PC-3 (cell line): ENCODE measurements at regions not wholly inside any gene's neighbourhood (a gene's known extent, or its start where the extent isn't known, plus 50 kb on each side); places are given as distances from the start of the nearest gene placed in this dataset.

Source experiments
- ATAC-seq: fragments of 200-7000 bp; cut with Tn5 transposase; 2 replicates; pipeline ENCODE4 v1.9.1; 2020; ENCODE audit warnings: mild to moderate bottlenecking, moderate library complexity
- BruUV-seq: library from RNA; stranded (reverse); fragments of 400-500 nt; replicated peaks from 2 replicates; lab custom pipeline; 2021; lab: Mats Ljungman, UMichigan
- CTCF ChIA-PET: fragments of 300-600 bp; sonication (Branson Sonifier 250); formaldehyde crosslinking; loops from one replicate; lab custom pipeline; 2022; ENCODE audit warnings: antibody characterized with exemption; lab: Charles Lee
- POLR2A ChIA-PET: fragments of 300-600 bp; sonication (Branson Sonifier 250); formaldehyde crosslinking; loops from one replicate; lab custom pipeline; 2022; ENCODE audit warnings: antibody characterized with exemption; ENCODE audit not compliant: unreplicated experiment; lab: Charles Lee
- DNase-seq: peaks from one replicate; pipeline ENCODE4 v3.0.0-alpha.2; 2015
- H2AFZ ChIP-seq: fragments of 300-600 bp; sonication (generic); 2 replicates; pipeline ENCODE4 v1.6.0; 2016; ENCODE audit warnings: antibody characterized with exemption, low read length
- H3F3A ChIP-seq: fragments of 300-600 bp; sonication (generic); one replicate; pipeline ENCODE4 v1.6.0; 2017; ENCODE audit warnings: antibody characterized with exemption, low read length, control low read depth, mild to moderate bottlenecking; ENCODE audit not compliant: unreplicated experiment
- H3K27ac ChIP-seq: fragments of 300-600 bp; sonication (generic); 2 replicates; pipeline ENCODE4 v1.5.1; 2016; ENCODE audit warnings: mild to moderate bottlenecking, low read length
- H3K27me3 ChIP-seq: fragments of 300-600 bp; sonication (generic); 2 replicates; pipeline ENCODE4 v1.6.1; 2016; ENCODE audit warnings: low read length, mixed read lengths
- H3K36me3 ChIP-seq: fragments of 300-600 bp; sonication (generic); 2 replicates; pipeline ENCODE4 v1.6.1; 2016; ENCODE audit warnings: low read depth, mixed run types, low read length, mixed read lengths
- H3K4me1 ChIP-seq: fragments of 300-600 bp; sonication (generic); 2 replicates; pipeline ENCODE4 v1.5.1; 2016; ENCODE audit warnings: low read length; ENCODE audit not compliant: insufficient read depth
- H3K4me2 ChIP-seq: fragments of 300-600 bp; sonication (generic); 2 replicates; pipeline ENCODE4 v1.6.0; 2016; ENCODE audit warnings: low read length
- H3K4me3 ChIP-seq: fragments of 300-600 bp; sonication (generic); 2 replicates; pipeline ENCODE4 v1.5.1; 2016; ENCODE audit warnings: mild to moderate bottlenecking, low read length, mixed read lengths
- H3K79me2 ChIP-seq: fragments of 300-600 bp; sonication (generic); 2 replicates; pipeline ENCODE4 v1.6.1; 2017; ENCODE audit warnings: low read length, mixed read lengths
- H3K9ac ChIP-seq: fragments of 300-600 bp; sonication (generic); 2 replicates; pipeline ENCODE4 v1.6.0; 2016; ENCODE audit warnings: mild to moderate bottlenecking, low read length
- H3K9me2 ChIP-seq: fragments of 300-600 bp; sonication (generic); replicated peaks from 2 replicates; pipeline ENCODE4 v1.6.1; 2016; ENCODE audit warnings: mixed run types, low read length, mixed read lengths
- H3K9me3 ChIP-seq: fragments of 300-600 bp; sonication (generic); 2 replicates; pipeline ENCODE4 v1.6.1; 2016; ENCODE audit warnings: low read length, mixed read lengths
- H4K20me1 ChIP-seq: fragments of 300-600 bp; sonication (generic); 2 replicates; pipeline ENCODE4 v1.6.1; 2016; ENCODE audit warnings: low read length, mixed read lengths
- CTCF ChIP-seq: fragments of 300-600 bp; sonication (generic); conservative IDR thresholded peaks from 2 replicates; pipeline ENCODE4 v1.5.1; 2017; ENCODE audit warnings: antibody characterized with exemption, low read depth, mild to moderate bottlenecking, low read length
- EZH2 ChIP-seq: fragments of 300-600 bp; sonication (generic); IDR thresholded peaks from one replicate; pipeline ENCODE4 v1.6.1; 2017; ENCODE audit warnings: antibody characterized with exemption, mild to moderate bottlenecking, low read length; ENCODE audit not compliant: unreplicated experiment
- EZH2phosphoT487 ChIP-seq: fragments of 300-600 bp; sonication (generic); IDR thresholded peaks from 2 replicates; pipeline ENCODE4 v1.6.1; 2018; ENCODE audit warnings: mild to moderate bottlenecking, antibody characterized with exemption, low read length, borderline replicate concordance
- intact Hi-C: fragments of 100-400 bp; cut with micrococcal nuclease; formaldehyde crosslinking; loops from 2 replicates; pipeline ENCODE4 v1.9.0; 2023

GRCh38 chr1:194734970-194735369 lies 1548.6 kb upstream of the B3GALT2 start:
- no TSS peak for BruUV-seq
- Histone ChIP-seq H2AFZ (no peak overlapping the region), H3K27me3 (no peaks in the 10 kb centered on the region), H3K4me1 (no peaks in the 10 kb centered on the region), H3K9me3 (no peaks in the 10 kb centered on the region), H3K9ac (no peak overlapping the region), H3K36me3 (no peaks in the 10 kb centered on the region), H3K27ac (no peak overlapping the region), H3K4me3 (no peak overlapping the region), H3K4me2 (no peak overlapping the region), H3K79me2 (no peaks in the 10 kb centered on the region), H3F3A (no peaks in the 10 kb centered on the region), H4K20me1 (no peaks in the 10 kb centered on the region), H3K9me2 (no peaks in the 10 kb centered on the region)
- ChIA-PET POLR2A (no interaction called here), CTCF (no interaction called here)
- intact Hi-C loops: no loop called here
- no peak for ATAC-seq
- TF ChIP-seq CTCF (no peak), EZH2 (no peak), EZH2phosphoT487 (no peak)
- no peak for DNase-seq

- no peaks in the 10 kb centered on the region for H3K9me2 ChIP-seq
- H3K79me2 ChIP-seq: no peaks in the 10 kb centered on the region
- DNase-seq (no peak), ATAC-seq (no peak)
- intact Hi-C loops: no loop called here
- H3K27ac ChIP-seq: no peak overlapping the region
- ChIA-PET CTCF (no interaction called here), POLR2A (no interaction called here)
- H3K9ac ChIP-seq: no peak overlapping the region
- H3K36me3 ChIP-seq: no peaks in the 10 kb centered on the region
- H2AFZ ChIP-seq: no peak overlapping the region
- no peaks in the 10 kb centered on the region for H3K9me3 ChIP-seq
- H3K4me1 ChIP-seq: no peaks in the 10 kb centered on the region
- no peaks in the 10 kb centered on the region for H4K20me1 ChIP-seq
- no peak overlapping the region for H3K4me2 ChIP-seq
- H3K27me3 ChIP-seq: no peaks in the 10 kb centered on the region
- no peak for TF ChIP-seq CTCF
- no peak for TF ChIP-seq EZH2
- no peak for TF ChIP-seq EZH2phosphoT487
- no TSS peak for BruUV-seq
- no peak overlapping the region for H3K4me3 ChIP-seq
- H3F3A ChIP-seq: no peaks in the 10 kb centered on the region
These were observed 1544.6 kb upstream of the B3GALT2 start for GRCh38 chr1:194731025-194731424.

GRCh38 chr1:194730304-194730703 lies 1543.9 kb upstream of the B3GALT2 start:
- no peaks in the 10 kb centered on the region for H3K4me1 ChIP-seq
- H3K27ac ChIP-seq: no peak overlapping the region
- TF ChIP-seq CTCF: no peak
- TF ChIP-seq EZH2phosphoT487: no peak
- TF ChIP-seq EZH2: no peak
- H3K9me2 ChIP-seq: no peaks in the 10 kb centered on the region
- DNase-seq: no peak
- CTCF ChIA-PET: no interaction called here
- H2AFZ ChIP-seq: no peak overlapping the region
- no peaks in the 10 kb centered on the region for H3K27me3 ChIP-seq
- no peaks in the 10 kb centered on the region for H3K9me3 ChIP-seq
- no peak for ATAC-seq
- H3K36me3 ChIP-seq: no peaks in the 10 kb centered on the region
- no peaks in the 10 kb centered on the region for H3K79me2 ChIP-seq
- BruUV-seq: no TSS peak
- no peak overlapping the region for H3K4me2 ChIP-seq
- H3K9ac ChIP-seq: no peak overlapping the region
- no peaks in the 10 kb centered on the region for H4K20me1 ChIP-seq
- no peak overlapping the region for H3K4me3 ChIP-seq
- H3F3A ChIP-seq: no peaks in the 10 kb centered on the region
- POLR2A ChIA-PET: no interaction called here
- intact Hi-C loops: no loop called here
